GM23338 (cell line): ENCODE measurements at regions not wholly inside any gene's neighbourhood (a gene's known extent, or its start where the extent isn't known, plus 50 kb on each side); places are given as distances from the start of the nearest gene placed in this dataset.

Experiments used
- ATAC-seq: fragments of 200-7000 bp; cut with Tn5 transposase; 3 replicates; pipeline ENCODE4 v1.9.1; 2020
- DNase-seq: peaks from one replicate; pipeline ENCODE4 v3.0.0-alpha.2; 2015; ENCODE audit warnings: low spot score
- H2AFZ ChIP-seq: fragments of 200-600 bp; sonication (generic); 2 replicates; pipeline ENCODE4 v1.8.0; 2016; ENCODE audit warnings: antibody characterized with exemption, mild to moderate bottlenecking, moderate library complexity
- H3F3A ChIP-seq: fragments of 200-600 bp; sonication (generic); replicated peaks from 2 replicates; pipeline ENCODE4 v1.8.0; 2017; ENCODE audit warnings: antibody characterized with exemption, mixed run types, low read depth
- H3K27ac ChIP-seq: fragments of 200-600 bp; sonication (generic); 2 replicates; pipeline ENCODE4 v1.6.1; 2016; ENCODE audit warnings: low read depth
- H3K27me3 ChIP-seq: fragments of 200-600 bp; sonication (generic); 2 replicates; pipeline ENCODE4 v1.8.0; 2016; ENCODE audit warnings: mild to moderate bottlenecking, mixed run types, moderate library complexity; ENCODE audit not compliant: insufficient read depth
- H3K36me3 ChIP-seq: fragments of 200-600 bp; sonication (generic); 2 replicates; pipeline ENCODE4 v1.8.0; 2016; ENCODE audit warnings: mild to moderate bottlenecking; ENCODE audit not compliant: insufficient read depth
- H3K4me1 ChIP-seq: fragments of 200-600 bp; sonication (generic); 2 replicates; pipeline ENCODE4 v1.8.0; 2016; ENCODE audit warnings: mild to moderate bottlenecking, moderate library complexity; ENCODE audit not compliant: insufficient read depth
- H3K4me2 ChIP-seq: fragments of 200-600 bp; sonication (generic); 2 replicates; pipeline ENCODE4 v1.7.1; 2017; ENCODE audit warnings: mixed run types
- H3K4me3 ChIP-seq: fragments of 200-600 bp; sonication (generic); 2 replicates; pipeline ENCODE4 v1.6.1; 2016; ENCODE audit warnings: mixed run types
- H3K79me2 ChIP-seq: fragments of 200-600 bp; sonication (generic); replicated peaks from 2 replicates; pipeline ENCODE4 v1.8.0; 2017; ENCODE audit warnings: mild to moderate bottlenecking; ENCODE audit not compliant: insufficient read depth
- H3K9me2 ChIP-seq: fragments of 200-600 bp; sonication (generic); 2 replicates; pipeline ENCODE4 v1.8.0; 2017; ENCODE audit not compliant: insufficient read depth
- H4K20me1 ChIP-seq: fragments of 200-600 bp; sonication (generic); replicated peaks from 2 replicates; pipeline ENCODE4 v1.8.0; 2017; ENCODE audit warnings: mild to moderate bottlenecking; ENCODE audit not compliant: insufficient read depth
- H3K27ac Mint-ChIP-seq: 2 replicates; pipeline ENCODE4 v1.8.0; 2020; ENCODE audit warnings: inconsistent platforms, mild to moderate bottlenecking, moderate library complexity, mixed read lengths
- H3K27me3 Mint-ChIP-seq: 3 replicates; pipeline ENCODE4 v1.8.0; 2022; ENCODE audit warnings: low read depth, mild to moderate bottlenecking, moderate library complexity, mixed read lengths, inconsistent platforms; ENCODE audit not compliant: insufficient read depth, poor library complexity
- H3K36me3 Mint-ChIP-seq: 3 replicates; pipeline ENCODE4 v1.8.0; 2021; ENCODE audit warnings: low read depth, mild to moderate bottlenecking, inconsistent platforms, moderate library complexity, mixed read lengths
- H3K4me1 Mint-ChIP-seq: 3 replicates; pipeline ENCODE4 v1.8.0; 2020; ENCODE audit warnings: mild to moderate bottlenecking, inconsistent platforms, mixed read lengths
- H3K4me3 Mint-ChIP-seq: 3 replicates; pipeline ENCODE4 v1.8.0; 2021; ENCODE audit warnings: moderate library complexity, mild to moderate bottlenecking, inconsistent platforms, mixed read lengths
- H3K9me3 Mint-ChIP-seq: 3 replicates; pipeline ENCODE4 v1.8.0; 2020; ENCODE audit warnings: moderate library complexity, mild to moderate bottlenecking, inconsistent platforms, mixed read lengths
- CREB1 ChIP-seq: fragments of 250-450 bp; sonication (Bioruptor Pico); IDR thresholded peaks from 2 replicates; pipeline ENCODE4 v1.5.0; 2020; ENCODE audit warnings: low read depth, mild to moderate bottlenecking, moderate library complexity
- CTCF ChIP-seq, 2 experiments: fragments of 200-600 bp in 1 of 2; sonication (generic) in 1 of 2; conservative IDR thresholded peaks; 2 replicates each; pipeline versions ENCODE4 v1.5.1 to v1.6.1; 2016 to 2017; ENCODE audit warnings: antibody characterized with exemption in 2 of 2, low read depth in 2 of 2, mild to moderate bottlenecking in 2 of 2, moderate library complexity in 1 of 2
- ETS1 ChIP-seq: IDR thresholded peaks from 2 replicates; pipeline ENCODE4 v1.6.1; 2016; ENCODE audit warnings: antibody characterized with exemption
- EZH2 ChIP-seq: fragments of 200-600 bp; sonication (generic); IDR thresholded peaks from one replicate; pipeline ENCODE4 v1.8.0; 2017; ENCODE audit warnings: antibody characterized with exemption, mild to moderate bottlenecking, low read depth; ENCODE audit not compliant: unreplicated experiment
- EZH2phosphoT487 ChIP-seq: fragments of 200-600 bp; sonication (generic); IDR thresholded peaks from one replicate; pipeline ENCODE4 v1.8.1; 2018; ENCODE audit warnings: antibody characterized with exemption; ENCODE audit not compliant: unreplicated experiment
- JUNB ChIP-seq: IDR thresholded peaks from one replicate; pipeline ENCODE4 v1.6.1; 2016; ENCODE audit warnings: antibody characterized with exemption; ENCODE audit not compliant: unreplicated experiment
- NANOG ChIP-seq: IDR thresholded peaks from 2 replicates; pipeline ENCODE4 v1.6.1; 2016; ENCODE audit warnings: antibody characterized with exemption, borderline replicate concordance
- POLR2AphosphoS5 ChIP-seq: IDR thresholded peaks from 2 replicates; pipeline ENCODE4 v1.6.1; 2016; ENCODE audit warnings: antibody characterized with exemption, low read depth
- REST ChIP-seq: IDR thresholded peaks from one replicate; pipeline ENCODE4 v1.6.1; 2018; ENCODE audit warnings: antibody characterized with exemption; ENCODE audit not compliant: unreplicated experiment
- STAT1 ChIP-seq: IDR thresholded peaks from one replicate; pipeline ENCODE4 v1.6.1; 2016; ENCODE audit warnings: antibody characterized with exemption; ENCODE audit not compliant: unreplicated experiment
- ZNF114 ChIP-seq: fragments of 250-450 bp; sonication (Bioruptor Pico); IDR thresholded peaks from 2 replicates; pipeline ENCODE4 v1.5.0; 2020; ENCODE audit warnings: mild to moderate bottlenecking, moderate library complexity
- ZNF331 ChIP-seq: fragments of 250-450 bp; sonication (Bioruptor Pico); IDR thresholded peaks from 2 replicates; pipeline ENCODE4 v1.5.0; 2020; ENCODE audit warnings: low read depth, mild to moderate bottlenecking, moderate library complexity
- ZNF462 ChIP-seq: fragments of 250-450 bp; sonication (Bioruptor Pico); IDR thresholded peaks from 2 replicates; pipeline ENCODE4 v1.5.0; 2020; ENCODE audit warnings: mild to moderate bottlenecking, moderate library complexity

GRCh38 chr12:131568336-131568735 is 142.6 kb upstream of the SFSWAP start:
- Histone ChIP-seq H3K9me2 (peaks cover 4% of the 10 kb centered on the region; the same call in 1 of the 2 replicates), H3K4me1 (no peaks in the 10 kb centered on the region), H3K27ac (no peak overlapping the region), H3K36me3 (no peaks in the 10 kb centered on the region), H3F3A (no peaks in the 10 kb centered on the region), H2AFZ (no peak overlapping the region), H3K27me3 (no peaks in the 10 kb centered on the region), H3K79me2 (no peaks in the 10 kb centered on the region), H4K20me1 (no peaks in the 10 kb centered on the region), H3K4me2 (no peak overlapping the region), H3K4me3 (no peak overlapping the region)
- no peak overlapping the region for H3K4me3 Mint-ChIP-seq
- no peaks in the 10 kb centered on the region for H3K36me3 Mint-ChIP-seq
- no peak for DNase-seq
- H3K27ac Mint-ChIP-seq: no peak overlapping the region
- ATAC-seq: no peak
- no peaks in the 10 kb centered on the region for H3K9me3 Mint-ChIP-seq
- peaks cover 12% of the 10 kb centered on the region for H3K4me1 Mint-ChIP-seq
- TF ChIP-seq NANOG (no peak), JUNB (no peak), CREB1 (no peak), CTCF (conservative IDR thresholded peaks at IDR 0.05; ENCODE audit: low read depth in 2 of 2) (no peak), ZNF331 (CRISPR knock-in tag) (no peak), EZH2 (no peak), REST (no peak), EZH2phosphoT487 (no peak), ZNF462 (no peak), POLR2AphosphoS5 (no peak), ZNF114 (CRISPR knock-in tag) (no peak), STAT1 (no peak), ETS1 (no peak)
- peaks cover 17% of the 10 kb centered on the region for H3K27me3 Mint-ChIP-seq
